Epithelial cell of esophagus (primary cell): ENCODE measurements at regions not wholly inside any gene's neighbourhood (a gene's known extent, or its start where the extent isn't known, plus 50 kb on each side); places are given as distances from the start of the nearest gene placed in this dataset.

Experiments used
- DNase-seq: peaks from one replicate; pipeline ENCODE4 v3.0.0; 2010; ENCODE audit warnings: low read depth
- H3K4me3 ChIP-seq: 2 replicates; pipeline ENCODE4 v1.5.1; 2011; ENCODE audit warnings: mild to moderate bottlenecking, low read length, control low read depth
- CTCF ChIP-seq: IDR thresholded peaks from 2 replicates; pipeline ENCODE4 v1.5.1; 2011; ENCODE audit warnings: low read depth, mild to moderate bottlenecking, low read length, control low read depth, inconsistent platforms; ENCODE audit not compliant: insufficient read depth; ENCODE audit errors: missing control alignments

DNA sequence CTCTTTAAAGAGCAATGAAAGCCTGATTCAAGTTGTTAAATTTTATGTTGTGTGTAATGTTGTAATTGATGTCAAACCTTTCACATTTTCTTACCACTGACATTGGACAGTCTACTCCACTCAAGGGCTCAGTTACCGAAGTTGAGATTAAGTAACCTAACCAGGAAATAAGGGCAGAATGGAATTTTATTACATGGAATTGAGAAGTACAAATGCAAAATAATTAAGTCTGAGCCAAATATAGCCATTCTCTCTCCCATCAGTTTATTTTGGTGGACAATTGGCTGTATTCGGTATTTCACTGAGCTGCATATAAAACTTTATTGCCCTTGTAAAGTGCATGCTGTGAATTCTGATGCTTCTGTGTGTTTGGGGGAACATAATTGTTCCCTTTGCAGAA lies 231.5 kb downstream of the TTC32 start:
- TF ChIP-seq CTCF, result no peak
- DNase-seq, result no peak
- no peak overlapping the region for H3K4me3 ChIP-seq

DNA sequence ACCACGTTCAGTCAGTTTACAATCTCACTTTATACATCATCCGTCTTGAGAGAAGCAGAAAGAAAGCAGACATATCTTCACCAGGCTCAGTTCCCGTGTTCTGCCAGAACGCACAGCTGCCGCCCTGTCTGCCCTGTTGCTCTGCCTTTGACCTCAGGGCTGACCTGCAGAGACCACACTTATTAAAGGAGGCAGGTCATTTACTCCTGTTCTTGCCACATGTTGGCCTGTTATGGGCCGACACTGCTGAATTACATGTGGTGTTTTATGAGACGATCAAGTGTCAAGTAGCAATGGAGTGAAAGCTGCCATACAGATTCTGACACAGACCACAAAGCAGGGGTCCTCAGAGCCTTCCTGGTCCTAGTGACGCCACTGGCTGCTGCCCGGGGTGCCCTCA lies 232.2 kb downstream of the TTC32 start:
- TF ChIP-seq CTCF, result no peak
- no peak for DNase-seq
- H3K4me3 ChIP-seq, result no peak overlapping the region

DNA sequence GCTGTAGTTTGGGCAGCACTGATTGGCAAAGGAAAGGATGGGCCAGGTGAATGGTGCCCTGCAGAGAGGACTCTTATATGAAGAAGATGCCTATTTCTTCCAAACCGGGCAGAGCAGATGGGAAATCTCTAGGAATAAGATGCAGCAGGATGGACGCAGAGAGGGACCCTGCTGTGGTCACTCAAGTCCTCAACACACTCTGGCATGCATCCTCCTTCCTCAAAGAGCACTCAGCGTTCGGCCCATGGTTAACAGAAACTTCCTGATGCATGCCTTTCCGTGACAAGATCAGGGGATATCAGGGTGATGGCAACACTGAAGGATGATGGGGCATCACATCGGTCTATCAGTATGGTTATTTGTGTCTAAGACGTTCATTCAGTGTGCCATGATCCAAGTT lies 232.7 kb downstream of the TTC32 start:
- DNase-seq, result no peak
- no peak overlapping the region for H3K4me3 ChIP-seq
- TF ChIP-seq CTCF, result no peak

- no peak for TF ChIP-seq CTCF
- DNase-seq, result no peak
- no peak overlapping the region for H3K4me3 ChIP-seq
These were observed 234.2 kb downstream of the TTC32 start for GRCh38 chr2:19667536-19667949.

DNA sequence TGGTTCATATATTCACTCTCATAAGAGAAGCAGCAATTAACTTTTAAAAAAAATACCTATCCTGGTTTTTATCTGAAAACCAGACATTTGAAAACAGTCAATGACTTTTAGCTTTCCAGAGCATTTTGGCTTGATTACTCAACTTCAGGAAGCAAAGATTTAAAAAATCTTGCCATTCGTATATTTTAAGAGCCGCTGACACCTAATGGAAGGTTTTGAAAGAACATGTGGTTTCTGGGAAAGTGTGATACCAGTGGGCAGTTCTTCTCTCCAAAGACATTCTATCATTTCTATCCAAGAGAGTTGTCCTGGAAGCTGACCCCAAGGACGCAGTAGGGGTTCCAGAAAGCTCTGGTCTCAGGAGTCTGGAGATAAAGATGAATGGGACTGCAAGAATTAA lies 234.7 kb downstream of the TTC32 start:
- DNase-seq, result peak; percentile 47
- TF ChIP-seq CTCF, result peak; percentile 46
- H3K4me3 ChIP-seq, result no peak overlapping the region

GRCh38 chr2:19664646-19665045 lies 237.1 kb downstream of the TTC32 start:
- DNase-seq, result peak; percentile 41
- H3K4me3 ChIP-seq, result no peak overlapping the region
- no peak for TF ChIP-seq CTCF

DNA sequence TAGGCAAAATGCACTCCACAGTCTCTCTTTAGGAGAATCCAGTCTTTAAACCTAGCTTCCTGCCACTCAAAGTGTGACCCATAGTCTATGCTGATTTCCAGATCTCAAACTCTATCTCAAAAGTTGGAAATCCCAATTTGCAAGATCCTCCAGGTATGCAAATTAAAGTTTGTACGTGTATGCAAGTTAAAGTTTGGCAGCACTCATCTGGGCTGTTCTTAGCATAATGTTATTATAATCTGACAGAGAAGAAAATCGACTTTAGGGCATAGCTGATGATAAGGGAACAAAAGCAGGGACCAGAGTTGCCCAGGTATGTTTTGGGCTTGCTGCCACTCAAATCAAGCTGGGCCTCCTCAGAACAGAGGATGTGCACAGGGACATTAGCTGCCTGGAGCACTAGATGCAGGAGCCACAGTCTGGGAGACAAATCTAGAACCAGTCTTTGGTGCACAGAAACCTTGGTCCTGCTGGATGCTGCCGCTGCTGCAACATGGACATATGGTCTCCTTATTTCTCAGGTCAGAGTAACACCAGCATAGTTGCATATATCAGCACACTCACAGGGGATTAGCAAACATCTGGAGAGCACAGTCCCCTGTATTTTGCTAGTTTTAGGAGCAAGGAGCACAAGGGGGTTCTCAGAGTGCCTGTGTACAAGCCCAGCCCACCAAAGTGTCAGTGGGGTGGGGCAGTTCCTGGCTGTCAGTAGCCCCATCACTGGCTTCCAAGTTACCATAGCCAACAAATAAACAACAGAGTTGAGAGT lies 242.6 kb downstream of the TTC32 start:
- DNase-seq, result no peak
- no peak overlapping the region for H3K4me3 ChIP-seq
- TF ChIP-seq CTCF, result no peak
